NB4 (cell line): ENCODE measurements at regions not wholly inside any gene's neighbourhood (a gene's known extent, or its start where the extent isn't known, plus 50 kb on each side); places are given as distances from the start of the nearest gene placed in this dataset.

Experiments used
- MYC ChIP-seq: IDR thresholded peaks from 2 replicates; pipeline ENCODE4 v1.6.1; 2011; ENCODE audit warnings: low read depth, low read length
- POLR2A ChIP-seq: IDR thresholded peaks from 2 replicates; pipeline ENCODE4 v1.6.1; 2011; ENCODE audit warnings: mild to moderate bottlenecking; ENCODE audit not compliant: insufficient read length; ENCODE audit errors: extremely low read depth
- TF ChIP-seq, protein P1 (sequence below): IDR thresholded peaks from 2 replicates; pipeline ENCODE4 v1.6.1; 2011; ENCODE audit warnings: low read depth, low read length
- TF ChIP-seq, protein P2 (sequence below): IDR thresholded peaks from one replicate; pipeline ENCODE4 v1.5.1; 2012; ENCODE audit warnings: low read depth, low read length

DNA sequence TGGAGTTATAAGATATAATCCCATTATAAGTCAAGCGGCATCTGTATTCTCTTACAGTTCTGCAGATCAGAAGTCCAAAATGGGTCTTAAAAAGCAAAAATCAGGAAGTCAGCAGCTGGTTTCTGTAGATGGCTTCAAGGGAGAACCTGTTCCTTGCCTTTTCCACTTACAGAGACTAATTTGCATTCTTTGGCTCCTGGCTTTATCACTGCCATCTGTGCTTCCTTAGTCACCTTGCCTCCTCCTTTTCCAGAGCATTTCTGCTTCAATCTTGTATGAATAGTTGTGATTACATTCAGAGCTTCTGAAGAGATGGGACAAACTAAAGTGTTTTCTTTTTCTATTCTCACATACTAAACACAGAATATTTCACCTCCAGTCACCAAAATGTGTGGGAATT, 647.3 kb upstream of the GRAMD2B start:
- TF ChIP-seq, protein P1, sequence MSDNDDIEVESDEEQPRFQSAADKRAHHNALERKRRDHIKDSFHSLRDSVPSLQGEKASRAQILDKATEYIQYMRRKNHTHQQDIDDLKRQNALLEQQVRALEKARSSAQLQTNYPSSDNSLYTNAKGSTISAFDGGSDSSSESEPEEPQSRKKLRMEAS: no peak
- TF ChIP-seq POLR2A: no peak
- TF ChIP-seq, protein P2, sequence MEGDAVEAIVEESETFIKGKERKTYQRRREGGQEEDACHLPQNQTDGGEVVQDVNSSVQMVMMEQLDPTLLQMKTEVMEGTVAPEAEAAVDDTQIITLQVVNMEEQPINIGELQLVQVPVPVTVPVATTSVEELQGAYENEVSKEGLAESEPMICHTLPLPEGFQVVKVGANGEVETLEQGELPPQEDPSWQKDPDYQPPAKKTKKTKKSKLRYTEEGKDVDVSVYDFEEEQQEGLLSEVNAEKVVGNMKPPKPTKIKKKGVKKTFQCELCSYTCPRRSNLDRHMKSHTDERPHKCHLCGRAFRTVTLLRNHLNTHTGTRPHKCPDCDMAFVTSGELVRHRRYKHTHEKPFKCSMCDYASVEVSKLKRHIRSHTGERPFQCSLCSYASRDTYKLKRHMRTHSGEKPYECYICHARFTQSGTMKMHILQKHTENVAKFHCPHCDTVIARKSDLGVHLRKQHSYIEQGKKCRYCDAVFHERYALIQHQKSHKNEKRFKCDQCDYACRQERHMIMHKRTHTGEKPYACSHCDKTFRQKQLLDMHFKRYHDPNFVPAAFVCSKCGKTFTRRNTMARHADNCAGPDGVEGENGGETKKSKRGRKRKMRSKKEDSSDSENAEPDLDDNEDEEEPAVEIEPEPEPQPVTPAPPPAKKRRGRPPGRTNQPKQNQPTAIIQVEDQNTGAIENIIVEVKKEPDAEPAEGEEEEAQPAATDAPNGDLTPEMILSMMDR: no peak
- TF ChIP-seq MYC: no peak
